ENCODE measurements at regions not wholly inside any gene's neighbourhood (a gene's known extent, or its start where the extent isn't known, plus 50 kb on each side); places are given as distances from the start of the nearest gene placed in this dataset.
A peak's percentile ranks its signal among the peaks of the same experiment; 100 is the strongest.

GRCh38 chr10:9097206-9097990, 1042.9 kb downstream of the GATA3 start:
- no peaks in the 10 kb centered on the region for H3K4me1 Mint-ChIP-seq
- H3K4me3 Mint-ChIP-seq: no peak overlapping the region
- no peaks in the 10 kb centered on the region for H3K36me3 Mint-ChIP-seq
- peak in 1 of 3 donors; percentile 21 for ATAC-seq
- Histone ChIP-seq H3K4me3 (ENCODE audit: low read length) (no peak overlapping the region), H3K9me3 (ENCODE audit: control insufficient read depth, insufficient read depth, low read length) (no peaks in the 10 kb centered on the region), H3K27ac (ENCODE audit: low read length) (no peak overlapping the region), H3K27me3 (ENCODE audit: control insufficient read depth, insufficient read depth, low read length) (no peaks in the 10 kb centered on the region), H3K36me3 (ENCODE audit: control insufficient read depth, insufficient read depth, low read length) (no peaks in the 10 kb centered on the region), H3K4me1 (ENCODE audit: control insufficient read depth, insufficient read depth, low read length) (no peaks in the 10 kb centered on the region)
- DNase-seq: peak in 1 of 2 donors; percentile 59
- intact Hi-C loops (cut with micrococcal nuclease): no loop called here
- H3K27me3 Mint-ChIP-seq (ENCODE audit: low read depth in 2 of 2): peaks cover 0 to 3% of the 10 kb centered on the region in 2 donors
- TF ChIP-seq CTCF (IDR thresholded peaks at IDR 0.05): no peak
- no peaks in the 10 kb centered on the region for H3K9me3 Mint-ChIP-seq
- no CpG with 5 or more reads among the region's 2 CpGs for WGBS (ENCODE audit: insufficient coverage)
- no peak overlapping the region for H3K27ac Mint-ChIP-seq

- Mint-ChIP-seq H3K4me3 (no peak overlapping the region), H3K27ac (no peak overlapping the region), H3K36me3 (no peaks in the 10 kb centered on the region), H3K4me1 (no peaks in the 10 kb centered on the region), H3K9me3 (no peaks in the 10 kb centered on the region), H3K27me3 (ENCODE audit: low read depth in 2 of 2) (peaks cover 0 to 3% of the 10 kb centered on the region in 2 donors)
- intact Hi-C loops (cut with micrococcal nuclease): no loop called here
- H3K27ac ChIP-seq (ENCODE audit: low read length): no peak overlapping the region
- no peak overlapping the region for H3K4me3 ChIP-seq (ENCODE audit: low read length)
- H3K4me1 ChIP-seq (ENCODE audit: control insufficient read depth, insufficient read depth, low read length): no peaks in the 10 kb centered on the region
- no peaks in the 10 kb centered on the region for H3K27me3 ChIP-seq (ENCODE audit: control insufficient read depth, insufficient read depth, low read length)
- H3K36me3 ChIP-seq (ENCODE audit: control insufficient read depth, insufficient read depth, low read length): no peaks in the 10 kb centered on the region
- DNase-seq (no peak), ATAC-seq (no peak)
- no peak for TF ChIP-seq CTCF (IDR thresholded peaks at IDR 0.05)
- no peaks in the 10 kb centered on the region for H3K9me3 ChIP-seq (ENCODE audit: control insufficient read depth, insufficient read depth, low read length)
- 86% methylated on average over 3 of the region's 4 CpGs for WGBS (ENCODE audit: insufficient coverage)
Observed at GRCh38 chr10:9097991-9098306, 1043.5 kb downstream of the GATA3 start.

- ATAC-seq (no peak), DNase-seq (no peak)
- H3K4me1 ChIP-seq (ENCODE audit: control insufficient read depth, insufficient read depth, low read length): no peaks in the 10 kb centered on the region
- H3K36me3 Mint-ChIP-seq: no peaks in the 10 kb centered on the region
- WGBS (ENCODE audit: insufficient coverage): 55% methylated on average over 1 of the region's 4 CpGs
- H3K36me3 ChIP-seq (ENCODE audit: control insufficient read depth, insufficient read depth, low read length): no peaks in the 10 kb centered on the region
- H3K27me3 Mint-ChIP-seq (ENCODE audit: low read depth in 2 of 2): peaks cover 0 to 6% of the 10 kb centered on the region in 2 donors
- no peak overlapping the region for H3K27ac ChIP-seq (ENCODE audit: low read length)
- H3K9me3 Mint-ChIP-seq: no peaks in the 10 kb centered on the region
- H3K4me3 Mint-ChIP-seq: no peak overlapping the region
- H3K9me3 ChIP-seq (ENCODE audit: control insufficient read depth, insufficient read depth, low read length): no peaks in the 10 kb centered on the region
- TF ChIP-seq CTCF (IDR thresholded peaks at IDR 0.05): no peak
- H3K4me1 Mint-ChIP-seq: no peaks in the 10 kb centered on the region
- no peak overlapping the region for H3K27ac Mint-ChIP-seq
- no peak overlapping the region for H3K4me3 ChIP-seq (ENCODE audit: low read length)
- no peaks in the 10 kb centered on the region for H3K27me3 ChIP-seq (ENCODE audit: control insufficient read depth, insufficient read depth, low read length)
- intact Hi-C loops (cut with micrococcal nuclease): no loop called here
Observed at GRCh38 chr10:9102026-9102425, 1047.5 kb downstream of the GATA3 start.

- no peaks in the 10 kb centered on the region for H3K9me3 ChIP-seq (ENCODE audit: control insufficient read depth, insufficient read depth, low read length)
- WGBS (ENCODE audit: insufficient coverage): 96% methylated on average over 2 of the region's 4 CpGs
- no peaks in the 10 kb centered on the region for H3K36me3 ChIP-seq (ENCODE audit: control insufficient read depth, insufficient read depth, low read length)
- H3K4me3 ChIP-seq (ENCODE audit: low read length): no peak overlapping the region
- intact Hi-C loops (cut with micrococcal nuclease): no loop called here
- peaks cover 0 to 6% of the 10 kb centered on the region in 2 donors for H3K27me3 Mint-ChIP-seq (ENCODE audit: low read depth in 2 of 2)
- H3K27ac Mint-ChIP-seq: no peak overlapping the region
- no peaks in the 10 kb centered on the region for H3K4me1 ChIP-seq (ENCODE audit: control insufficient read depth, insufficient read depth, low read length)
- no peaks in the 10 kb centered on the region for H3K4me1 Mint-ChIP-seq
- ATAC-seq: no peak
- H3K27me3 ChIP-seq (ENCODE audit: control insufficient read depth, insufficient read depth, low read length): no peaks in the 10 kb centered on the region
- H3K4me3 Mint-ChIP-seq: no peak overlapping the region
- no peak overlapping the region for H3K27ac ChIP-seq (ENCODE audit: low read length)
- DNase-seq: no peak
- no peaks in the 10 kb centered on the region for H3K9me3 Mint-ChIP-seq
- no peaks in the 10 kb centered on the region for H3K36me3 Mint-ChIP-seq
- TF ChIP-seq CTCF (IDR thresholded peaks at IDR 0.05): no peak
Observed at GRCh38 chr10:9103301-9103700, 1048.8 kb downstream of the GATA3 start.
